ENCODE measurements at regions not wholly inside any gene's neighbourhood (a gene's known extent, or its start where the extent isn't known, plus 50 kb on each side); places are given as distances from the start of the nearest gene placed in this dataset.

- TF ChIP-seq CTCF (IDR thresholded peaks at IDR 0.05) (no peak), POLR2A (IDR thresholded peaks at IDR 0.05) (no peak)
Observed at GRCh38 chr9:25861421-25861820, 183.2 kb upstream of the TUSC1 start.

Data from testis (tissue), 2 donors.